Endothelial cell of umbilical vein (primary cell): ENCODE measurements at regions not wholly inside any gene's neighbourhood (a gene's known extent, or its start where the extent isn't known, plus 50 kb on each side); places are given as distances from the start of the nearest gene placed in this dataset.

Source experiments
- BruUV-seq: library from RNA; stranded (reverse); fragments of 400-500 nt; replicated peaks from 2 replicates; lab custom pipeline; 2021; lab: Mats Ljungman, UMichigan
- CTCF ChIA-PET: fragments of 300-600, 350-600 bp; sonication (Branson Sonifier 250); formaldehyde crosslinking; loops from one replicate; lab custom pipeline; 2021; ENCODE audit warnings: antibody characterized with exemption, inconsistent platforms; lab: Charles Lee
- POLR2A ChIA-PET: fragments of 300-600, 350-600 bp; sonication (Branson Sonifier 250); formaldehyde crosslinking; loops from one replicate; lab custom pipeline; 2021; ENCODE audit warnings: antibody characterized with exemption, inconsistent platforms; lab: Charles Lee
- DNase-seq: peaks from one replicate; pipeline ENCODE4 v3.0.0-alpha.2; 2011; ENCODE audit warnings: low read depth, low spot score
- FAIRE-seq: peaks from 2 replicates; lab custom pipeline; 2011; peaks lifted over from hg19 to GRCh38; lab: Jason Lieb, UNC
- H2AFZ ChIP-seq: 2 replicates; pipeline ENCODE4 v1.6.0; 2012; ENCODE audit warnings: low read depth, low read length, control low read depth, inconsistent platforms
- H3K27ac ChIP-seq: 2 replicates; pipeline ENCODE4 v1.5.1; 2011; ENCODE audit warnings: low read depth, mild to moderate bottlenecking, control low read depth, low read length, moderate library complexity; ENCODE audit not compliant: insufficient read depth
- H3K27me3 ChIP-seq, 2 experiments: 2 replicates each; pipeline versions ENCODE4 v1.6.0 to v1.6.1; 2011; ENCODE audit warnings: low read length in 2 of 2, mixed read lengths in 1 of 2; ENCODE audit not compliant: control insufficient read depth in 2 of 2, insufficient read depth in 2 of 2
- H3K36me3 ChIP-seq, 2 experiments: 2 replicates in 1 of 2; 3 replicates in 1 of 2; pipeline ENCODE4 v1.5.1; 2011; ENCODE audit warnings: low read length in 2 of 2, mild to moderate bottlenecking in 1 of 2, moderate library complexity in 1 of 2; ENCODE audit not compliant: control insufficient read depth in 2 of 2, insufficient read depth in 2 of 2; ENCODE audit errors: extremely low read depth in 1 of 2
- H3K4me1 ChIP-seq: 3 replicates; pipeline ENCODE4 v1.5.1; 2011; ENCODE audit warnings: mild to moderate bottlenecking, low read length; ENCODE audit not compliant: control insufficient read depth, insufficient read depth; ENCODE audit errors: extremely low read depth
- H3K4me2 ChIP-seq: 2 replicates; pipeline ENCODE4 v1.6.1; 2011; ENCODE audit warnings: low read length, control low read depth, mixed read lengths; ENCODE audit not compliant: insufficient read depth
- H3K4me3 ChIP-seq, 3 experiments: fragments of 200-600 bp in 1 of 3; sonication (generic), shearing (Covaris generic) in 1 of 3; replicated peaks in 1 of 3; 2 replicates each; pipeline ENCODE4 v1.5.1; 2011 to 2016; ENCODE audit warnings: control low read depth in 3 of 3, low read length in 3 of 3, mild to moderate bottlenecking in 2 of 3, inconsistent platforms in 1 of 3, low read depth in 1 of 3, moderate library complexity in 1 of 3; ENCODE audit not compliant: insufficient read depth in 1 of 3
- H3K79me2 ChIP-seq: 2 replicates; pipeline ENCODE4 v1.6.0; 2012; ENCODE audit warnings: low read length, inconsistent platforms; ENCODE audit not compliant: control insufficient read depth, insufficient read depth
- H3K9ac ChIP-seq: replicated peaks from 2 replicates; pipeline ENCODE3; 2011; ENCODE audit warnings: low read length, control low read depth; ENCODE audit not compliant: insufficient read depth; ENCODE audit errors: extremely low read depth
- H3K9me1 ChIP-seq: replicated peaks from 3 replicates; pipeline ENCODE4 v1.6.0; 2011; ENCODE audit warnings: mild to moderate bottlenecking, low read length; ENCODE audit not compliant: control insufficient read depth, insufficient read depth; ENCODE audit errors: extremely low read depth
- H3K9me3 ChIP-seq: replicated peaks from 2 replicates; pipeline ENCODE4 v1.5.1; 2012; ENCODE audit warnings: low read length, inconsistent platforms; ENCODE audit not compliant: control insufficient read depth, insufficient read depth
- H4K20me1 ChIP-seq: replicated peaks from 2 replicates; pipeline ENCODE3; 2011; ENCODE audit warnings: mild to moderate bottlenecking, low read length; ENCODE audit not compliant: control insufficient read depth, insufficient read depth; ENCODE audit errors: extremely low read depth
- EZH2 ChIP-seq: IDR thresholded peaks from 2 replicates; pipeline ENCODE4 v1.6.1; 2012; ENCODE audit warnings: borderline replicate concordance, low read depth, mild to moderate bottlenecking, moderate library complexity, low read length, inconsistent platforms; ENCODE audit not compliant: severe bottlenecking
- FOS ChIP-seq: IDR thresholded peaks from 2 replicates; pipeline ENCODE4 v1.6.1; 2011; ENCODE audit warnings: mild to moderate bottlenecking, low read length, moderate library complexity, borderline replicate concordance; ENCODE audit not compliant: insufficient read depth
- GATA2 ChIP-seq: IDR thresholded peaks from 2 replicates; pipeline ENCODE4 v1.7.0; 2011; ENCODE audit warnings: low read depth, mild to moderate bottlenecking, moderate library complexity, mixed read lengths, low read length; ENCODE audit not compliant: insufficient read length, insufficient read depth
- JUN ChIP-seq: IDR thresholded peaks from 2 replicates; pipeline ENCODE4 v1.6.1; 2011; ENCODE audit warnings: borderline replicate concordance, low read depth; ENCODE audit not compliant: insufficient read length, insufficient read depth
- MYC ChIP-seq: IDR thresholded peaks from one replicate; pipeline ENCODE4 v1.6.1; 2011; ENCODE audit warnings: mild to moderate bottlenecking, low read depth, low read length
- POLR2A ChIP-seq: IDR thresholded peaks from 2 replicates; pipeline ENCODE4 v1.6.1; 2012; ENCODE audit warnings: low read depth, mild to moderate bottlenecking, control low read depth, low read length
- POLR2AphosphoS5 ChIP-seq: IDR thresholded peaks from 2 replicates; pipeline ENCODE4 v1.6.1; 2012; ENCODE audit warnings: low read depth, mild to moderate bottlenecking, control low read depth, low read length, moderate library complexity; ENCODE audit not compliant: insufficient read depth
- dilution Hi-C: fragments of 300-500 bp; cut with MboI; formaldehyde crosslinking; loops from one replicate; pipeline ENCODE4 v1.15.0; 2019; ENCODE audit warnings: low sequenced_read_pairs; ENCODE audit not compliant: extremely low pct_ligation_motif_present
- intact Hi-C: fragments of 100-400 bp; cut with micrococcal nuclease; formaldehyde crosslinking; loops from one replicate; pipeline ENCODE4 v1.10.0; 2022
- TF ChIP-seq, protein P1 (sequence below), 2 donors: IDR thresholded peaks; 1 replicate in 1 of 2; 2 replicates in 1 of 2; pipeline ENCODE4 v1.5.1; 2011; ENCODE audit warnings: low read length in 2 of 2, mild to moderate bottlenecking in 2 of 2, moderate library complexity in 2 of 2, control low read depth in 1 of 2, inconsistent platforms in 1 of 2, low read depth in 1 of 2; ENCODE audit not compliant: insufficient read depth in 1 of 2; ENCODE audit errors: extremely low read depth in 1 of 2
- TF ChIP-seq, protein P2 (sequence below): IDR thresholded peaks from 2 replicates; pipeline ENCODE4 v1.6.1; 2011; ENCODE audit not compliant: insufficient read depth, insufficient read length

DNA sequence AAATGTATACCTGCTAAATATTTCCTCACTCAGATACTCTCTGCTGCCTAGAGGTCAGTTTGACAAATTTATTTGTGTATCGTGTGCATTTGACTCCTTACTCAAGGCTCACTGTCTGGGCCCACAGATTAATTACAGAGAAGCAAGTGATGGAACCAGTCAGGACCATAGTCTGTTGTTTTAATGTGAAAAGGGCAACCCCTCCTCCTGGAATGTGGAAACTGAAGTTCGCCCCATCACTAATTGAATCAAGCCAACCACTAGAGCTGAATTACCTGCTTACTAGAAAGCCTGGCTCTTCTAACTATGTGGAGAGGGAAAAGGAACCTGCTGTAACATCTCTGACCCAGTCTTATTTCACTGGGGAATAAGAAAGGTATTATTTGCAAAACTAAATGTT lies 199.9 kb upstream of the KRR1 start:
- intact Hi-C loops = no loop called here
- CTCF ChIA-PET = interaction anchor here (1.7 kb wide), 1 partner anchor 11 kb away, joined by 5 read pairs; no protein-coding TSS in a partner anchor
- dilution Hi-C loops = no loop called here

More for the DNA sequence above, 199.9 kb upstream of the KRR1 start:
- Histone ChIP-seq H3K4me2 (no peak overlapping the region), H3K79me2 (no peaks in the 10 kb centered on the region), H3K9me1 (no peaks in the 10 kb centered on the region), H3K4me3 (no peak overlapping the region), H3K27ac (no peak overlapping the region), H3K9ac (no peak overlapping the region), H3K9me3 (no peaks in the 10 kb centered on the region), H3K36me3 (no peaks in the 10 kb centered on the region), H2AFZ (no peak overlapping the region), H4K20me1 (no peaks in the 10 kb centered on the region), H3K4me1 (peaks cover 19% of the 10 kb centered on the region), H3K27me3 (no peaks in the 10 kb centered on the region)
- POLR2A ChIA-PET = no interaction called here
- no peak for DNase-seq
- TF ChIP-seq, protein P1, sequence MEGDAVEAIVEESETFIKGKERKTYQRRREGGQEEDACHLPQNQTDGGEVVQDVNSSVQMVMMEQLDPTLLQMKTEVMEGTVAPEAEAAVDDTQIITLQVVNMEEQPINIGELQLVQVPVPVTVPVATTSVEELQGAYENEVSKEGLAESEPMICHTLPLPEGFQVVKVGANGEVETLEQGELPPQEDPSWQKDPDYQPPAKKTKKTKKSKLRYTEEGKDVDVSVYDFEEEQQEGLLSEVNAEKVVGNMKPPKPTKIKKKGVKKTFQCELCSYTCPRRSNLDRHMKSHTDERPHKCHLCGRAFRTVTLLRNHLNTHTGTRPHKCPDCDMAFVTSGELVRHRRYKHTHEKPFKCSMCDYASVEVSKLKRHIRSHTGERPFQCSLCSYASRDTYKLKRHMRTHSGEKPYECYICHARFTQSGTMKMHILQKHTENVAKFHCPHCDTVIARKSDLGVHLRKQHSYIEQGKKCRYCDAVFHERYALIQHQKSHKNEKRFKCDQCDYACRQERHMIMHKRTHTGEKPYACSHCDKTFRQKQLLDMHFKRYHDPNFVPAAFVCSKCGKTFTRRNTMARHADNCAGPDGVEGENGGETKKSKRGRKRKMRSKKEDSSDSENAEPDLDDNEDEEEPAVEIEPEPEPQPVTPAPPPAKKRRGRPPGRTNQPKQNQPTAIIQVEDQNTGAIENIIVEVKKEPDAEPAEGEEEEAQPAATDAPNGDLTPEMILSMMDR (IDR thresholded peaks at IDR 0.05; ENCODE audit: extremely low read depth in 1 of 2, insufficient read depth in 1 of 2, low read depth in 1 of 2, low read length in 2 of 2) = no peak
- no peak for TF ChIP-seq GATA2
- no peak for TF ChIP-seq JUN
- TF ChIP-seq MYC = no peak
- TF ChIP-seq, protein P2, sequence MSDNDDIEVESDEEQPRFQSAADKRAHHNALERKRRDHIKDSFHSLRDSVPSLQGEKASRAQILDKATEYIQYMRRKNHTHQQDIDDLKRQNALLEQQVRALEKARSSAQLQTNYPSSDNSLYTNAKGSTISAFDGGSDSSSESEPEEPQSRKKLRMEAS = no peak
- no peak for TF ChIP-seq FOS
- no peak for TF ChIP-seq POLR2AphosphoS5
- TF ChIP-seq POLR2A = no peak
- TF ChIP-seq EZH2 = no peak
- BruUV-seq = no TSS peak
- FAIRE-seq = no peak
